ENCODE measurements at regions not wholly inside any gene's neighbourhood (a gene's known extent, or its start where the extent isn't known, plus 50 kb on each side); places are given as distances from the start of the nearest gene placed in this dataset.

GRCh38 chr16:49183911-49184310 is 97.7 kb downstream of the CBLN1 start:
- Histone ChIP-seq H3K4me1 (ENCODE audit: control insufficient read depth in 2 of 3, insufficient read depth in 2 of 3, low read depth in 1 of 3, low read length in 3 of 3) (no peaks in the 10 kb centered on the region), H3K4me3 (ENCODE audit: low read length in 3 of 3) (no peak overlapping the region), H3K36me3 (ENCODE audit: control insufficient read depth in 2 of 3, insufficient read depth in 3 of 3, low read length in 3 of 3) (no peaks in the 10 kb centered on the region), H3K9me3 (ENCODE audit: control insufficient read depth in 2 of 3, insufficient read depth in 1 of 3, low read length in 3 of 3) (peaks cover 0 to 6% (median 0%) of the 10 kb centered on the region in 3 donors), H3K27me3 (ENCODE audit: control insufficient read depth, insufficient read depth, low read length) (no peaks in the 10 kb centered on the region), H3K9ac (ENCODE audit: low read length in 3 of 3) (no peak overlapping the region), H3K27ac (ENCODE audit: low read depth in 2 of 2, low read length in 2 of 2) (no peak overlapping the region)
- intact Hi-C loops (cut with DNase I) = no loop called here
- FAIRE-seq (no peak), DNase-seq (peak in 2 of 5 donors; percentile 7 to 33)
- TF ChIP-seq CTCF (IDR thresholded peaks at IDR 0.05; ENCODE audit: borderline replicate concordance, extremely low read depth, insufficient read depth) = no peak

- no peaks in the 10 kb centered on the region for H3K36me3 ChIP-seq (ENCODE audit: control insufficient read depth in 2 of 3, insufficient read depth in 3 of 3, low read length in 3 of 3)
- DNase-seq = peak in 2 of 5 donors; percentile 6 to 26
- no peak for FAIRE-seq
- H3K4me1 ChIP-seq (ENCODE audit: control insufficient read depth in 2 of 3, insufficient read depth in 2 of 3, low read depth in 1 of 3, low read length in 3 of 3) = no peaks in the 10 kb centered on the region
- H3K9ac ChIP-seq (ENCODE audit: low read length in 3 of 3) = no peak overlapping the region
- intact Hi-C loops (cut with DNase I) = no loop called here
- no peak overlapping the region for H3K27ac ChIP-seq (ENCODE audit: low read depth in 2 of 2, low read length in 2 of 2)
- no peaks in the 10 kb centered on the region for H3K9me3 ChIP-seq (ENCODE audit: control insufficient read depth in 2 of 3, insufficient read depth in 1 of 3, low read length in 3 of 3)
- H3K27me3 ChIP-seq (ENCODE audit: control insufficient read depth, insufficient read depth, low read length) = no peaks in the 10 kb centered on the region
- H3K4me3 ChIP-seq (ENCODE audit: low read length in 3 of 3) = no peak overlapping the region
- TF ChIP-seq CTCF (IDR thresholded peaks at IDR 0.05; ENCODE audit: borderline replicate concordance, extremely low read depth, insufficient read depth) = no peak
Observed at GRCh38 chr16:49181791-49182518, 99.7 kb downstream of the CBLN1 start.

GRCh38 chr16:49179714-49180330 is 101.8 kb downstream of the CBLN1 start:
- intact Hi-C loops (cut with DNase I) = no loop called here
- no peak for FAIRE-seq

More at GRCh38 chr16:49179714-49180330, 101.8 kb downstream of the CBLN1 start:
- Histone ChIP-seq H3K9ac (ENCODE audit: low read length in 3 of 3) (no peak overlapping the region), H3K9me3 (ENCODE audit: control insufficient read depth in 2 of 3, insufficient read depth in 1 of 3, low read length in 3 of 3) (no peaks in the 10 kb centered on the region), H3K27me3 (ENCODE audit: control insufficient read depth, insufficient read depth, low read length) (no peaks in the 10 kb centered on the region), H3K4me3 (ENCODE audit: low read length in 3 of 3) (no peak overlapping the region), H3K27ac (ENCODE audit: low read depth in 2 of 2, low read length in 2 of 2) (no peak overlapping the region), H3K36me3 (ENCODE audit: control insufficient read depth in 2 of 3, insufficient read depth in 3 of 3, low read length in 3 of 3) (no peaks in the 10 kb centered on the region), H3K4me1 (ENCODE audit: control insufficient read depth in 2 of 3, insufficient read depth in 2 of 3, low read depth in 1 of 3, low read length in 3 of 3) (no peaks in the 10 kb centered on the region)
- TF ChIP-seq CTCF (IDR thresholded peaks at IDR 0.05; ENCODE audit: borderline replicate concordance, extremely low read depth, insufficient read depth) = no peak
- DNase-seq = no peak
